Activated CD4-positive, CD25-positive, alpha-beta regulatory T cell treated with anti-CD3 and anti-CD28 coated beads, Interleukin-2, amount 50 U/mL, for 24 hours (primary cell): ENCODE measurements at regions not wholly inside any gene's neighbourhood (a gene's known extent, or its start where the extent isn't known, plus 50 kb on each side); places are given as distances from the start of the nearest gene placed in this dataset.
"Not testable (repeated sequence)": the region's sequence is repeated elsewhere in the genome, so short reads cannot be mapped to it uniquely, and the experiment has no call there.

ENCODE experiments used
- ATAC-seq, 2 donors: fragments of 150-1000 bp; cut with Tn5 transposase; one replicate each; pipeline ENCODE4 v1.10.0; 2021; ENCODE audit warnings: mild to moderate bottlenecking in 1 of 2, moderate library complexity in 1 of 2

GRCh38 chr6:137933696-137934095 lies 66.6 kb downstream of the TNFAIP3 start:
- no peak for ATAC-seq

- ATAC-seq: no peak
Measured at GRCh38 chr6:137936798-137937197, 69.7 kb downstream of the TNFAIP3 start.

GRCh38 chr6:137937834-137938233 lies 70.8 kb downstream of the TNFAIP3 start:
- ATAC-seq: no peak

GRCh38 chr6:137938770-137939379 lies 71.8 kb downstream of the TNFAIP3 start:
- ATAC-seq: no peak

GRCh38 chr6:137941995-137942394 lies 74.9 kb downstream of the TNFAIP3 start:
- no peak for ATAC-seq

GRCh38 chr6:137942736-137943135 lies 75.7 kb downstream of the TNFAIP3 start:
- ATAC-seq: no peak

GRCh38 chr6:137944381-137944780 lies 77.3 kb downstream of the TNFAIP3 start:
- ATAC-seq: not testable (repeated sequence)

- peak; percentile 33 to 64 for ATAC-seq
Measured at GRCh38 chr6:137944793-137945498, 77.9 kb downstream of the TNFAIP3 start.

GRCh38 chr6:137949686-137950390 lies 82.8 kb downstream of the TNFAIP3 start:
- ATAC-seq: peak; percentile 55 to 66

GRCh38 chr6:137950581-137950980 lies 83.5 kb downstream of the TNFAIP3 start:
- ATAC-seq: no peak

- no peak for ATAC-seq
Measured at GRCh38 chr6:137951064-137951597, 84.1 kb downstream of the TNFAIP3 start.

- no peak for ATAC-seq
Measured at GRCh38 chr6:137952247-137952646, 85.2 kb downstream of the TNFAIP3 start.

- ATAC-seq: no peak
Measured at GRCh38 chr6:137953761-137954160, 86.7 kb downstream of the TNFAIP3 start.

- no peak for ATAC-seq
Measured at GRCh38 chr6:137954253-137954652, 87.2 kb downstream of the TNFAIP3 start.

- ATAC-seq: no peak
Measured at GRCh38 chr6:137956098-137956488, 89.0 kb downstream of the TNFAIP3 start.

- ATAC-seq: no peak
Measured at GRCh38 chr6:137957471-137957870, 90.4 kb downstream of the TNFAIP3 start.

GRCh38 chr6:137958811-137959565 lies 91.9 kb downstream of the TNFAIP3 start:
- ATAC-seq: no peak

GRCh38 chr6:137962725-137963124 lies 95.7 kb downstream of the TNFAIP3 start:
- no peak for ATAC-seq

GRCh38 chr6:137964876-137965275 lies 97.8 kb downstream of the TNFAIP3 start:
- no peak for ATAC-seq

GRCh38 chr6:137967689-137968454 lies 100.8 kb downstream of the TNFAIP3 start:
- ATAC-seq: no peak

GRCh38 chr6:137968455-137968804 lies 101.4 kb downstream of the TNFAIP3 start:
- no peak for ATAC-seq

- peak; percentile 57 to 69 for ATAC-seq
Measured at GRCh38 chr6:137968901-137969300, 101.8 kb downstream of the TNFAIP3 start.
